Hepatocyte (in vitro differentiated cells): ENCODE measurements at regions not wholly inside any gene's neighbourhood (a gene's known extent, or its start where the extent isn't known, plus 50 kb on each side); places are given as distances from the start of the nearest gene placed in this dataset.

Source experiments
- DNase-seq: peaks from one replicate; pipeline ENCODE4 v3.0.0-alpha.2; 2016; ENCODE audit warnings: low spot score
- H2AFZ ChIP-seq: fragments of 200-600 bp; sonication (generic); 2 replicates; pipeline ENCODE4 v1.6.0; 2016; ENCODE audit warnings: antibody characterized with exemption, mild to moderate bottlenecking
- H3K27ac ChIP-seq: fragments of 200-600 bp; sonication (generic); 2 replicates; pipeline ENCODE4 v1.5.1; 2016; ENCODE audit warnings: mild to moderate bottlenecking
- H3K27me3 ChIP-seq: fragments of 200-600 bp; sonication (generic); 2 replicates; pipeline ENCODE4 v1.6.1; 2016
- H3K36me3 ChIP-seq: fragments of 200-600 bp; sonication (generic); replicated peaks from 2 replicates; pipeline ENCODE4 v1.5.1; 2016; ENCODE audit warnings: low read depth; ENCODE audit not compliant: insufficient read depth
- H3K4me1 ChIP-seq: fragments of 200-600 bp; sonication (generic); 2 replicates; pipeline ENCODE4 v1.5.1; 2016; ENCODE audit warnings: mild to moderate bottlenecking, moderate library complexity; ENCODE audit not compliant: insufficient read depth
- H3K4me2 ChIP-seq: fragments of 200-600 bp; sonication (generic); 2 replicates; pipeline ENCODE4 v1.6.0; 2016
- H3K4me3 ChIP-seq: fragments of 200-600 bp; sonication (generic); 2 replicates; pipeline ENCODE4 v1.5.1; 2016; ENCODE audit warnings: mild to moderate bottlenecking
- H3K79me2 ChIP-seq: fragments of 200-600 bp; sonication (generic); 2 replicates; pipeline ENCODE4 v1.6.0; 2017; ENCODE audit warnings: mild to moderate bottlenecking
- H3K9me2 ChIP-seq: fragments of 200-600 bp; sonication (generic); replicated peaks from 2 replicates; pipeline ENCODE4 v1.6.0; 2017; ENCODE audit warnings: mild to moderate bottlenecking; ENCODE audit not compliant: insufficient read depth
- H3K9me3 ChIP-seq: fragments of 200-600 bp; sonication (generic); 2 replicates; pipeline ENCODE4 v1.5.1; 2016; ENCODE audit warnings: low read depth, mild to moderate bottlenecking
- H4K20me1 ChIP-seq: fragments of 200-600 bp; sonication (generic); 2 replicates; pipeline ENCODE4 v1.6.0; 2016; ENCODE audit warnings: mild to moderate bottlenecking; ENCODE audit not compliant: insufficient read depth, poor library complexity, severe bottlenecking
- EZH2 ChIP-seq: fragments of 200-600 bp; sonication (generic); IDR thresholded peaks from 2 replicates; pipeline ENCODE4 v1.6.1; 2016; ENCODE audit warnings: antibody characterized with exemption, mild to moderate bottlenecking, borderline replicate concordance
- EZH2phosphoT487 ChIP-seq: fragments of 200-600 bp; sonication (generic); IDR thresholded peaks from one replicate; pipeline ENCODE4 v1.6.1; 2018; ENCODE audit warnings: antibody characterized with exemption, mild to moderate bottlenecking, low read depth, moderate library complexity; ENCODE audit not compliant: unreplicated experiment, severe bottlenecking
- WGBS: methylation state at CpG from one replicate; pipeline ENCODE4 v1.1.6; 2016; ENCODE audit warnings: low lambda C conversion rate; ENCODE audit errors: missing lambda C conversion rate; 5-methylcytosine and 5-hydroxymethylcytosine counted together
- TF ChIP-seq, protein P1 (sequence below): fragments of 200-600 bp; sonication (generic); IDR thresholded peaks from 2 replicates; pipeline ENCODE4 v1.5.1; 2016; ENCODE audit warnings: antibody characterized with exemption, mild to moderate bottlenecking; ENCODE audit not compliant: poor library complexity

DNA sequence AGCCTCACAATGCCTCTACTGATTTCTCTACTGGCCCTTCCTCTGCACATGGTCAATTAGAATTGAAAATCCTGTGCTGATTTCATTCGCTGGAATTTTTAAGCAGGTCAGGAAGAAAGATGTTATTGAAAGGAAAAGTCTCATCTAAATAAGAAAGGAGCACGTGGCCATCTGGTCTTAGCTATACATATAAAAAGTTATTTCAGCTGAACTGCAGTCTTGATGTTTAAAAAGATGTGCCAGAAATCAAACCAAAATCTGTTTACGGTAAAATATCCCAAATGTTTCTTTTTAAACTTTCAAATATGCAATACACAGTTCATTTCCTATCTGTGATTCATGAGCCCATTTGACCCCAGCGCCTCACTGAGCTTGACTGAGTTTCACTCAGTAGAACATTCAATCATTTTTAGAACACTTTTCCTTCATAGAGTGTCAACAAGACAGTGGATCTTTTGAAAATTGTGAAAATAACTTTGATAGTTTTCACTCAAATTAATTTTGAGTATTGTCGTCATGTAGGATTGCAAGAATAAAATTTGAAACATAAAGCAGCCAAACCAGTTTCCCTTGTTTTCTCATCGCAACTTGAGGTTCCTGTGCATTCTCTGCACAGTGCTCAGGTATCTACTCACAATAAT, 293.6 kb downstream of the PTPRC start:
- Histone ChIP-seq H2AFZ (no peak overlapping the region), H3K27me3 (no peaks in the 10 kb centered on the region), H3K4me1 (peaks cover 7% of the 10 kb centered on the region), H3K36me3 (no peaks in the 10 kb centered on the region), H3K4me2 (peak overlapping the region; percentile 79), H3K9me3 (no peaks in the 10 kb centered on the region), H3K4me3 (no peak overlapping the region), H3K79me2 (peaks cover 90% of the 10 kb centered on the region), H3K9me2 (no peaks in the 10 kb centered on the region), H3K27ac (peak overlapping the region; percentile 28), H4K20me1 (peaks cover 5% of the 10 kb centered on the region)
- 63% methylated on average over 6 of the region's 6 CpGs for WGBS
- no peak for DNase-seq
- TF ChIP-seq, protein P1, sequence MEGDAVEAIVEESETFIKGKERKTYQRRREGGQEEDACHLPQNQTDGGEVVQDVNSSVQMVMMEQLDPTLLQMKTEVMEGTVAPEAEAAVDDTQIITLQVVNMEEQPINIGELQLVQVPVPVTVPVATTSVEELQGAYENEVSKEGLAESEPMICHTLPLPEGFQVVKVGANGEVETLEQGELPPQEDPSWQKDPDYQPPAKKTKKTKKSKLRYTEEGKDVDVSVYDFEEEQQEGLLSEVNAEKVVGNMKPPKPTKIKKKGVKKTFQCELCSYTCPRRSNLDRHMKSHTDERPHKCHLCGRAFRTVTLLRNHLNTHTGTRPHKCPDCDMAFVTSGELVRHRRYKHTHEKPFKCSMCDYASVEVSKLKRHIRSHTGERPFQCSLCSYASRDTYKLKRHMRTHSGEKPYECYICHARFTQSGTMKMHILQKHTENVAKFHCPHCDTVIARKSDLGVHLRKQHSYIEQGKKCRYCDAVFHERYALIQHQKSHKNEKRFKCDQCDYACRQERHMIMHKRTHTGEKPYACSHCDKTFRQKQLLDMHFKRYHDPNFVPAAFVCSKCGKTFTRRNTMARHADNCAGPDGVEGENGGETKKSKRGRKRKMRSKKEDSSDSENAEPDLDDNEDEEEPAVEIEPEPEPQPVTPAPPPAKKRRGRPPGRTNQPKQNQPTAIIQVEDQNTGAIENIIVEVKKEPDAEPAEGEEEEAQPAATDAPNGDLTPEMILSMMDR = no peak
- no peak for TF ChIP-seq EZH2
- TF ChIP-seq EZH2phosphoT487 = no peak

DNA sequence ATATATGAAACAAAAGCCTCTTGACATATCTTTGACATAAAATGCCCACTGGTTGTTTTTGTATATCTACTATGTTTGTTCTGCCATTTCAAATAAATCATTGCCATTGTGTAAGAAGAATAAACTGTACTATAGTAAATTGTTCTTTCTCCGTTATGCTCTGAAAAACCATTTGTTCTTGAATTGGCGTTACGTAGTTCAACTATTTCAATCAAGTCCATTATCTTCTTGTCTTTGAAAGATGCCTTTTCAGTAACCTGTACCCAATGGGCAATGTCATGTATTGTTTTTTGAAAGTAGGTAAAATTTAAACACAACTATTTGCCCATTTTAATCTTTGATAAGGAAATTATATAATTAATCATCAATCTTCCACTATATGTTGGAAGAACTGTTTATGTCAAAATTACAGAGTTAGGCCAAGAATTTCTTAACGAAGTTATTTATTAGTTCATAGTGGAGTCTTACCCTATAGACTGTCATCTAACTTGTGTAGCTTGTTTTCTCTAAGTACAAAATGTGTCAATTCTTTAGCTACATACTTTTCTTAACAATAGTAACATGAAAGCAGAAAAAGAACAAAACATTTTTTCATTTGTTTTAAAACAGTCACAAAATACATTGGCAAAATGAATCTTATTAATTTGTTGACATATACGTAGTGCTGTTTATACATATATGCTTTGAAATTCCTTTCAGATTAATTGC, 294.8 kb downstream of the PTPRC start:
- H3K9me2 ChIP-seq = no peaks in the 10 kb centered on the region
- H3K79me2 ChIP-seq = peaks cover 78% of the 10 kb centered on the region
- peak overlapping the region; percentile 91 for H3K27ac ChIP-seq
- peaks cover 5% of the 10 kb centered on the region for H4K20me1 ChIP-seq
- H3K27me3 ChIP-seq = no peaks in the 10 kb centered on the region
- H3K4me2 ChIP-seq = peak overlapping the region; percentile 79
- DNase-seq = no peak
- TF ChIP-seq, protein P1 = no peak
- TF ChIP-seq EZH2phosphoT487 = no peak
- TF ChIP-seq EZH2 = no peak
- peak overlapping the region; percentile 54 for H3K4me3 ChIP-seq
- no peaks in the 10 kb centered on the region for H3K36me3 ChIP-seq
- H2AFZ ChIP-seq = no peak overlapping the region
- H3K9me3 ChIP-seq = no peaks in the 10 kb centered on the region
- WGBS = 62% methylated on average over 5 of the region's 5 CpGs
- peaks cover 7% of the 10 kb centered on the region for H3K4me1 ChIP-seq

DNA sequence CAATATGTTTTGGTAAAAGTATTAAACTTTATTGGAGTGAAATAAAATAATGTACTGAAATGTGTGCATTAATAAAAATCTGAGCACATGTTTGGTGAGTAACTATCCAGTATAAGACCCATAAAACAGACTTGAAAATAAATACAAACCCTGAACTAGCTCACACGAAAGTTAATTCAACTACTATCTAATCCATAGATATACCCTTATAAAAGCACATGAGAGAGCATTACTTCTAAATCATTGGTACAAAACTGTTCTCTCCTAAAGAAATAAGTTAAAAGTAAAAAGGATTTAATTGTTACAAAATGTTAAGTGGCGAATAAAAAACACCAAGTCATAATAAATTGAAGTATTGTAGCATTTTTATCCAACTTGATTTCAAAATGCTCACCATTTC, 295.6 kb downstream of the PTPRC start:
- TF ChIP-seq EZH2phosphoT487 = no peak
- TF ChIP-seq EZH2 = no peak
- TF ChIP-seq, protein P1 = no peak
- H3K79me2 ChIP-seq = peaks cover 70% of the 10 kb centered on the region
- no peaks in the 10 kb centered on the region for H3K27me3 ChIP-seq
- peaks cover 5% of the 10 kb centered on the region for H4K20me1 ChIP-seq
- DNase-seq = no peak
- peak overlapping the region; percentile 54 for H3K4me3 ChIP-seq
- H3K4me1 ChIP-seq = peaks cover 7% of the 10 kb centered on the region
- H2AFZ ChIP-seq = no peak overlapping the region
- 70% methylated on average over 2 of the region's 2 CpGs for WGBS
- peak overlapping the region; percentile 79 for H3K4me2 ChIP-seq
- H3K27ac ChIP-seq = peak overlapping the region; percentile 91
- no peaks in the 10 kb centered on the region for H3K9me3 ChIP-seq
- H3K9me2 ChIP-seq = no peaks in the 10 kb centered on the region
- H3K36me3 ChIP-seq = no peaks in the 10 kb centered on the region
